Fibroblast of the aortic adventitia (primary cell): ENCODE measurements at regions not wholly inside any gene's neighbourhood (a gene's known extent, or its start where the extent isn't known, plus 50 kb on each side); places are given as distances from the start of the nearest gene placed in this dataset.

ENCODE experiments used
- DNase-seq: peaks from one replicate; pipeline ENCODE4 v3.0.0-alpha.2; 2010; ENCODE audit warnings: low read depth
- H3K4me3 ChIP-seq: 2 replicates; pipeline ENCODE4 v1.5.1; 2011; ENCODE audit warnings: low read depth, mild to moderate bottlenecking, control low read depth, low read length, moderate library complexity
- CTCF ChIP-seq: IDR thresholded peaks from 2 replicates; pipeline ENCODE4 v1.5.1; 2011; ENCODE audit warnings: mild to moderate bottlenecking, low read length, control low read depth, inconsistent platforms; ENCODE audit not compliant: insufficient read depth

DNA sequence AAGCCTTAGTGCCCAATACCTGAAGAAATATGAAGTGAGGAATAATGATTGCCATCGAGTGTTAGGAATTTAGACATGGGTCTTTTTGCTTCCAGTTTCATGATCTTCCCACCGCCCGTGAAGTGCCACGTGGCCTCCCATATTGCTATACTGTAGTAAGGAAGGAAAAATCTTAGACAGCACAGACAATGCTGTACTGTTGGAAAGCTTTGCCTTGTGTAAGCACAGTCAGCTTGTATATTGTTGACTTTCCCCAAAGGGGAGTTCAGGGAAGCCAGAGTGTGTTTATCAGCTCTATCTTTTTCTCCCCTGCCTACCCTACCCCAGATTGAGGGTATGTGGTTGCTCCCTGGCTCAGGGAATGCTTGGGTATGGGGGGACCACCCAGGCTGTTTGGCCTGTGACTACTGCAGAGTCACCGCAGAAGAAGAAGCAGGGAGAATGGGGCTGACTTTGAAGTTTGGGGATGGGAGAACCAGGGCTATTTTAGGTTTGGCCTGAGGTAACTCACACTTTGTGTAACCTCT, 161.8 kb upstream of the MEF2C start:
- no peak for DNase-seq
- no peak for TF ChIP-seq CTCF
- no peak overlapping the region for H3K4me3 ChIP-seq

DNA sequence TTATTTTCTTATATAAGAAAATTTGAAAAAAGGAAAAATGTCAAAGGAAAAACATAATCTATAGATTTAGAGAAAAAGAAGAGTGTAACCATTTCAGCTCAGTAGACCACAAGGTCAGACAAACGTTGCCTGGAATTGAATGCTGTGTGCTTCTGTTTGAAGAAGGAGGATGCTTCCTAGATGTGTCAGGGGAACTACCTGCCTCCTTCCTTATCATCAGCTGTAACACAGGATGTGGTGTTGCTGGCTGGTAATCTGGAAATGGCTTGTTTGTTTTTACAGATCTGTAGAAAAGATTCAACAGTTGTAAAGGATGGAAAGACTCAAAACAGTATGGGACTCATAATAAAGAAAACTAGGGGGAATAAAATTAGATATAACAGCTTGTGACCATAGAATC, 160.7 kb upstream of the MEF2C start:
- no peak for TF ChIP-seq CTCF
- peak; percentile 7 for DNase-seq

GRCh38 chr5:89042746-89043145, 159.8 kb upstream of the MEF2C start:
- DNase-seq = no peak
- H3K4me3 ChIP-seq = no peak overlapping the region
- TF ChIP-seq CTCF = no peak

More for the DNA sequence above, 160.7 kb upstream of the MEF2C start:
- H3K4me3 ChIP-seq = no peak overlapping the region

DNA sequence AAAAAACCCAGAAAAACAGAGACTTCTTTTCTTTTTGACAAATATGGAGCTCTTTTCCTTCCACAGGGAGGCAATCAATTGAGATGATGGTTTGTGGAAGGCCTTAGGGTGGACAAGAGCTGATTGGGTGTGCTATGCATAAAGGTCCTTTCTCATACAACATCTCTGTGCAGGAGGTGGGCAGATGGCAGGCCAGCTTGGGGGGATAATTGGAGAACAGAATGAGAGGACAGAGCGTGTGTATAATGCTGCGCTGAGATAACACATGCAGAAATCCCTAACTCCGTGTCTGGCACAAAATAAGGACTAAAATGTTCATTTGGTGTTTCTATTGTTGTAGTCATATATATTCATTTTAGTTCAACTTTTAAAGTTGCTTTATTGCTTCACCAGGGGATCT, 159.0 kb upstream of the MEF2C start:
- no peak overlapping the region for H3K4me3 ChIP-seq
- no peak for DNase-seq
- no peak for TF ChIP-seq CTCF

- no peak for DNase-seq
- no peak overlapping the region for H3K4me3 ChIP-seq
- no peak for TF ChIP-seq CTCF
These were observed 158.3 kb upstream of the MEF2C start for GRCh38 chr5:89041249-89041779.

DNA sequence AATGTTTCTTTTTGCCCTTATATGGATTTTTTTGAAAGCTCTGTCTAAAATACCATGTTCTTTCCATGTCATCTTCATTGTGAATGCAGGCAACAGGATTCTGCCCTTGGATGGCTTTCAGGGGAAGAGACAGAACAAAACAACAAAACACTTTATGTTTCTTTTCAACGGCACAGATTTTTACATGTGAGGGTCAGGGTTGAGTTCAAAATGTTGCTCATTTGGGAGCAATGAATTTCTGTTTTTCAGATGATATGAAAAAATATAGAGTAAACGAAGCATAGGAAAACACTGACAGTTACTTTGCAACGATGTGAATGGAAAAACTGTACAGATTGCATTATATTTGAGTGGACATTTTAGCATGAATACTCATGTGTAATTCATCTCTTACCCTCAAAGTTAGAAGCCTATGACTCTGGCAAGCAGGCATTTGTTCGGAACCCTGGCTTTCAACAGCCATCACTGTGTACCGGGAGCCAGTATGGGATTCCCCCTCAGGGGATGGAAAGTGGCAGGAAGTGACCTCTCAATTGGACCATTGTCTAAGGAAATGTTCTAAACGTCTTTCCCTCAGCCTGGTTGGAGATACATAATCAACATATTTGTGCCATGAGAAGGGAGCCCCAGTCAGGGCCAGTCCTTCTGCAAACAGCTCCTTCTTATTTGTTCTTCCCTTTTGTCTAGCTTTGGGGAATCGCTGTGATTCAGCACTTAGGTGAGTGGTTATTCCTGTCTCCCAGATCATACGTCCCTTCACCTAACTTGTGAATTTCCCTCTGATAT, 153.9 kb upstream of the MEF2C start:
- no peak for TF ChIP-seq CTCF

GRCh38 chr5:89036166-89036565, 153.2 kb upstream of the MEF2C start:
- no peak for TF ChIP-seq CTCF
- no peak overlapping the region for H3K4me3 ChIP-seq
- DNase-seq = no peak

More for the DNA sequence above, 153.9 kb upstream of the MEF2C start:
- H3K4me3 ChIP-seq = no peak overlapping the region
- DNase-seq = peak; percentile 1
